ENCODE measurements at regions not wholly inside any gene's neighbourhood (a gene's known extent, or its start where the extent isn't known, plus 50 kb on each side); places are given as distances from the start of the nearest gene placed in this dataset.

DNA sequence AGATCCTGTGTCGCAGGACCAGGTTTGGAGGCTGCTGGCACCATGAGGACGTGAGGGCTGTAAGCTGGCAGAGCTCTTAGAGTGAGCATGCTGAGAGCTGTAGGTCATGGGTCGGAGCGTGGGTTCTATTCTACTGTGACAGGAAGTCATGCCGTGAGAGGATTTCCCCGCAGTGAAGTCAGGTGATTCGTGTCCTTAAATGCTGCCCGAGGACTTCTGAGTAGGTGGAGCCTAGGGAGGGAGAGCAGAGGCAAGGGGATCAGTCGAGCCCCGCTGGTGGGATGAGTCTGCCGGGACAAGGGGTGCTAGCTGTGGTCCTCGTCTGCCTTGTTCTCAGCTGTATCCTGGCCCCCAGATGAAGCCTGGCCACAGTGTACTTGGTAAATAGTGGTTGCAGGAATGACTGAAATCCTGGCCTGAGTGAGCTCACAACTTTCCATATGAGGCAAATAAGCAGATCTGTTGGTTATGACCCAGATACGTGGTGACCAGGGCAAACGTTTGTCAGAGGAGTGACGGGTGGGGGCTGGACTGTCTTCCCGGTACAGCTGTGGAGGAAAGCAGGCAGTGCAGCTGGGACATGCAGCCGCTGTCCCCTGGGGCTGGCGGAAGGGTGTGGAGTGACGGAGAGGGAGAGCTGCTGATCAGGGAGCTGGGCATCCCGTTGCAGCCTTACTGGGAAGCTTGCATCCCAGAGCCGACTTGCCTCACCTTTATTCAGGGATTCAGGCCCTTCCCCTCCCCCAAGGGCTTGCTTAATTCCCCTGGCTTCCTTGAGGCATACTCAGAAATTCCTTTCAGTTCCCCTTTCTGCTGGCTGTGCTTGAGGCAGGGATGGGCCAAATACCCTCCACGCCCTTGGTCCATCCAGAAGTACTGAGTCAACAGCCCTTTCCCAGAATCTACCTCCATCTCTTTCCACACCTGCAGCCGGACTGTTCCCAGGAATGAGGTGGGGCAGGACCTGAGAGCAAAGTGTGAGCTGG lies 250.9 kb upstream of the RREB1 start:
- H3K4me1 ChIP-seq: peaks cover 16% of the 10 kb centered on the region
- H3K9me3 ChIP-seq (replicated peaks): no peaks in the 10 kb centered on the region
- DNase-seq: peak; percentile 57
- no peaks in the 10 kb centered on the region for H3K27me3 ChIP-seq (ENCODE audit: low read depth)
- TF ChIP-seq, protein P1, sequence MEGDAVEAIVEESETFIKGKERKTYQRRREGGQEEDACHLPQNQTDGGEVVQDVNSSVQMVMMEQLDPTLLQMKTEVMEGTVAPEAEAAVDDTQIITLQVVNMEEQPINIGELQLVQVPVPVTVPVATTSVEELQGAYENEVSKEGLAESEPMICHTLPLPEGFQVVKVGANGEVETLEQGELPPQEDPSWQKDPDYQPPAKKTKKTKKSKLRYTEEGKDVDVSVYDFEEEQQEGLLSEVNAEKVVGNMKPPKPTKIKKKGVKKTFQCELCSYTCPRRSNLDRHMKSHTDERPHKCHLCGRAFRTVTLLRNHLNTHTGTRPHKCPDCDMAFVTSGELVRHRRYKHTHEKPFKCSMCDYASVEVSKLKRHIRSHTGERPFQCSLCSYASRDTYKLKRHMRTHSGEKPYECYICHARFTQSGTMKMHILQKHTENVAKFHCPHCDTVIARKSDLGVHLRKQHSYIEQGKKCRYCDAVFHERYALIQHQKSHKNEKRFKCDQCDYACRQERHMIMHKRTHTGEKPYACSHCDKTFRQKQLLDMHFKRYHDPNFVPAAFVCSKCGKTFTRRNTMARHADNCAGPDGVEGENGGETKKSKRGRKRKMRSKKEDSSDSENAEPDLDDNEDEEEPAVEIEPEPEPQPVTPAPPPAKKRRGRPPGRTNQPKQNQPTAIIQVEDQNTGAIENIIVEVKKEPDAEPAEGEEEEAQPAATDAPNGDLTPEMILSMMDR (IDR thresholded peaks at IDR 0.05; ENCODE audit: borderline replicate concordance): no peak
- no peaks in the 10 kb centered on the region for H3K36me3 ChIP-seq
- H3K27ac ChIP-seq (replicated peaks): peak overlapping the region; percentile 66
- peak overlapping the region; percentile 53 for H3K4me3 ChIP-seq
- intact Hi-C loops (cut with micrococcal nuclease): no loop called here

DNA sequence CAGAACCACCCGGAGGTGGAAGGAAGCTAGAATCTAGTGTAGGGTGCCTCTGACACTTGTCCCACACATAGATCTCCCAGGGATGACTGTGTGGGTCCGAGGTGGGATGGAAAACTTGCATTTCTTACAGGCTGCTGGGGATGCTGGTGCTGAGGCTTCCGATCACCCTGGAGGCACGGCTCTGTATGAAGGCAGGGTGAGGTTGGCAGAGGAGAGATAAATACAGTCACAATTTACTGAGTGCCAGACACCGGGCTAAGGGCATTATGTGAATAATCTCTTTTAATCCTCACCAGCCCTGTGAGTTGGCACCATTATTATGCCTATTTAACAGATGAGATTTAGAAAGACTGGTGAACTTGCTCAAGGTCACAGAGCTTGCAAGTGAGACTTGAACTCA lies 250.2 kb upstream of the RREB1 start:
- no peaks in the 10 kb centered on the region for H3K36me3 ChIP-seq
- no peaks in the 10 kb centered on the region for H3K9me3 ChIP-seq (replicated peaks)
- peaks cover 16% of the 10 kb centered on the region for H3K4me1 ChIP-seq
- intact Hi-C loops (cut with micrococcal nuclease): no loop called here
- no peak for DNase-seq
- H3K27me3 ChIP-seq (ENCODE audit: low read depth): no peaks in the 10 kb centered on the region
- no peak overlapping the region for H3K4me3 ChIP-seq
- TF ChIP-seq, protein P1 (IDR thresholded peaks at IDR 0.05; ENCODE audit: borderline replicate concordance): no peak
- H3K27ac ChIP-seq (replicated peaks): no peak overlapping the region

DNA sequence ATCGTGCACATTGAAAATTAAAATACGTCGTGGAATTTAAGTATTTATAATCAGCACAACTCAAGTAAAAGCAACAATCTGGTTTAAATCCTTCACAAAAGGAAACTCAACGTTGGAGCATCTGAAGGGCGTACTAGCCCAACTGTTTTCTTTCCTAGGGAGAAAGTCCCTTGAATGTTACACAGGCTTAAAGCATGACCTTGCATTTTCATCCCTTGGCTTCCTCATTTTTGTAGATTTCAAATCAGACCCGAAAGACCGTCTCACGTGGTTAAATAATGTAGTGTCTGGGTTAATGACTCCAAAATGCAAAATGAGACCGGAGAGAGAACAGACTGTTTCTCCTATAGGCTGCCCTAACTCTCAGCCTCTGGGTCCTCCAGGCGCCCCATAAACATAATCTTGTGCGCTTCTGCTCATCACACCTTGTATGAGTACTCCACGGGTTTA lies 249.2 kb upstream of the RREB1 start:
- no peak overlapping the region for H3K27ac ChIP-seq (replicated peaks)
- intact Hi-C loops (cut with micrococcal nuclease): no loop called here

DNA sequence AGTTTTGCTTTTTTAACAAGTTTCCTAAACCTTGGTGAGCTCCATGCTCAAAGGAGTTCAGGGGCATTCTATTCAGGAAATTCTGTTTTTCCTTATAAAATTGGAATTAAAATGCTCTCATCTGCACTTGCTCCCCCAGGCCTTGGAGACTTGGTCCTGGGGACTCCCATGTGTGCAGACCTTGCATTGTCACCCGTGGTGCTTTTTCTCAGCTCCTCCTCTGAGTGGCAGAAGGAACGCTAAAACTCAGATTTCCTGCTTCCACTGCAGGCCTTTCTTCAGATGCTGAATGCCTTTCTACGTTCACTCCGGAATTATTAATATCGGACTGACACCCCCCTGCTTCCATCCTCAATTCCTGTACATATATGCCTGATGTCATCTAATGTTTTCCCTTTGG lies 248.7 kb upstream of the RREB1 start:
- intact Hi-C loops (cut with micrococcal nuclease): no loop called here

More for the DNA sequence above, 249.2 kb upstream of the RREB1 start:
- H3K27me3 ChIP-seq (ENCODE audit: low read depth): no peaks in the 10 kb centered on the region
- peaks cover 16% of the 10 kb centered on the region for H3K4me1 ChIP-seq
- TF ChIP-seq, protein P1 (IDR thresholded peaks at IDR 0.05; ENCODE audit: borderline replicate concordance): no peak
- no peaks in the 10 kb centered on the region for H3K36me3 ChIP-seq
- no peak for DNase-seq
- no peaks in the 10 kb centered on the region for H3K9me3 ChIP-seq (replicated peaks)
- no peak overlapping the region for H3K4me3 ChIP-seq

DNA sequence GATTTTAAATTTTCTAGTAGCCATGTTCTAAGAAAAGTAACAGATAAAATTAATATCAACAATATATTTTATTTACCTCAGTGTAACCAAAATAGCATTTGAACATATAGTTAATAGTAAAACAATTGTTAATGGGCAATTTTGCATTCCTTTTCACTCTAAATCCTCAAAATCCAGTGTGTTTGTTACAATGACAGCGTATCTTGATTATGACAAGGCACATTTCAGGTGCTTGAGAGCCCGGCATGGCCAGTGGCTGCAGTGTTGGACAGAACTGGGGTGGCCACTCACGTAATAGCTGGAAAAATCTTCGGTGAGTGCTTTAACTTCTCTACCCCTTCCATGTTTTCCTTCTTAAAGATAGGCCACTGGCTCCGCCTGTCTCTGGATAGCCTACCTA lies 248.0 kb upstream of the RREB1 start:
- intact Hi-C loops (cut with micrococcal nuclease): no loop called here
- Histone ChIP-seq H3K9me3 (replicated peaks) (no peaks in the 10 kb centered on the region), H3K4me1 (peaks cover 16% of the 10 kb centered on the region), H3K36me3 (no peaks in the 10 kb centered on the region), H3K27me3 (ENCODE audit: low read depth) (no peaks in the 10 kb centered on the region), H3K4me3 (no peak overlapping the region), H3K27ac (replicated peaks) (no peak overlapping the region)
- no peak for DNase-seq
- TF ChIP-seq, protein P1 (IDR thresholded peaks at IDR 0.05; ENCODE audit: borderline replicate concordance): no peak

More for the DNA sequence above, 248.7 kb upstream of the RREB1 start:
- H3K4me3 ChIP-seq: no peak overlapping the region
- DNase-seq: no peak
- no peaks in the 10 kb centered on the region for H3K36me3 ChIP-seq
- no peaks in the 10 kb centered on the region for H3K9me3 ChIP-seq (replicated peaks)
- H3K27ac ChIP-seq (replicated peaks): no peak overlapping the region
- TF ChIP-seq, protein P1 (IDR thresholded peaks at IDR 0.05; ENCODE audit: borderline replicate concordance): no peak
- no peaks in the 10 kb centered on the region for H3K27me3 ChIP-seq (ENCODE audit: low read depth)
- peaks cover 16% of the 10 kb centered on the region for H3K4me1 ChIP-seq

All from left ventricle myocardium inferior (tissue), 1 donor.